Jurkat, Clone E6-1 (cell line): ENCODE measurements at regions not wholly inside any gene's neighbourhood (a gene's known extent, or its start where the extent isn't known, plus 50 kb on each side); places are given as distances from the start of the nearest gene placed in this dataset.

Experiments
- DNase-seq: peaks from one replicate; pipeline ENCODE4 v3.0.0-alpha.2; 2011; ENCODE audit warnings: low read depth, low spot score
- H3K4me3 ChIP-seq: 2 replicates; pipeline ENCODE4 v1.5.1; 2011; ENCODE audit warnings: mild to moderate bottlenecking, low read length, control low read depth, moderate library complexity

DNA sequence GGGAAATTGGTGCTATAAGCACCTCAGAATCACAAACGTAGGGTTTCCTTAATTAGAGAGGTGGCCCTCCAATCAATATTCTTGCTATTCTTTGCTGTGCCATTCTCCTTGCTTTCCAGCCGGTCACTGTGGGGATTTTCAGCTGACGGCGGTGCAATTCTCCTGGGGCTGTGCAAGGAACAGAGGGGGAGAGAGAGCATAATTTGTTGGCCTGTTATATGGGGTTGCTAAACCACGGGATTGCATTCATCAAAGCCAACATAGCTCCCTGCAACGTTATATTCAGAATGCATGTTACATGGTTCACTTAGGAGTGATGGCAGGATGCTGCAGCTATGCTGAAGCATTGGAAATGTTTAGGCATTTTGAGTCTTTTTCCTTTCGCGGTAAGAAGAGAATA is 441.3 kb upstream of the CLINT1 start:
- DNase-seq: no peak
- no peak overlapping the region for H3K4me3 ChIP-seq

DNA sequence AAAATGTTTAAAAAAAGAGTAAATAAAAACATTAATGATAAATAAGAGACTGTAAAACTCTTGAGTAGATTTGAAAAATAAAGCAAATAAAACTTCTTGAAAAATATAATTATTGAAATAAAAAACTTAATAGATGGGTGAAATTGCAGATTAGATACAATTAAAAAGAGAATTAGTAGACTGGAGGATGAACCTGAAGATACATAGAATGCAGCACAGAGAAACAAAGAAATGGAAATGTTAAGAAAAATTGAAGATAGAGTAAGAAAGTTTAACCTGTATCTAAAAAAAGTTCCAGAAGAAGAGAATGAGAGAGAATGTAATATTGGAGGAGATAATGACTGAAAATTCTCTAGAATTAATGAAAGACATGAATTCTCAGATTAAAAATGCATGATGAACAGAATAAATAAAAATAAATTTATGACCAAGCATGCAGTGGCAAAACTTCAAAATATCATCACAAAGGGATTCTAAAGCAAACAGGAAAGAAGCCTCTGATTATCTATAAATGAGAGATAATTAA is 438.1 kb upstream of the CLINT1 start:
- no peak for DNase-seq
- H3K4me3 ChIP-seq: no peak overlapping the region

DNA sequence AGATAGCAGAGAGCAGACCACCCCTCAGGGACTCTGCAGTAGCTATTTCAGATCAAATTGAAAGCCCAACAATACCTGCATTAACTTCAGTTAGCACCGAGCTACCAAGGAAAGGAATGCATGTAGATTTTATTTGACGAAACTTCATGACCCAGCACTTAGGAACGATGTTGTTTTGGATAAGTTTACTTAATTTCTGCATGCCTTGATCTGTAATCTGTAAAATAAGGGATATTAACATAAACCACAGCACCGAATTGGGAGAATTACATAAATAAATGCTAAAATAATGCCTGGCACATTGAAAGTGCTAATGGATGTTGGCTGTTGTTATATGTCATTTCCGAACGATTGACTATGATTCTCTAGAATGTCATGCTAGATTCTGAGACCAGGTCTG is 435.8 kb upstream of the CLINT1 start:
- no peak for DNase-seq
- H3K4me3 ChIP-seq: no peak overlapping the region

DNA sequence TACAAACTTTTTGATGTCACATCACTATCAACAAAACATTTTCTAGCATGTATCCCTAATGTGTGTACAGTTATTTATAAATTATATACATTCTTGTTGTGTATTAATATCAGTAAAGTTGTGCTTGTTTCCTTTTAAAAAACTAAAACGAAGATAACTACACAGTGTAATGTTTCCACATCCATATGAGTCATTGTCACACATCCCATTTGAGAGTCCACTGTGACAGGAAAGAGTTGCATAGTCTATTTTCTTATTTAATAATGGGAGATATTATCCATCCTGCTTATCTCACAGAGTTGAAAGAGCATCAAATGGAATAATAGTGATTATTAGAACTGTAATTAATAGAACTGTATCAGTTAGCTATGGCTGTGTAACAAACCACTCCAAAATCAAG is 434.0 kb upstream of the CLINT1 start:
- no peak for DNase-seq
- no peak overlapping the region for H3K4me3 ChIP-seq

DNA sequence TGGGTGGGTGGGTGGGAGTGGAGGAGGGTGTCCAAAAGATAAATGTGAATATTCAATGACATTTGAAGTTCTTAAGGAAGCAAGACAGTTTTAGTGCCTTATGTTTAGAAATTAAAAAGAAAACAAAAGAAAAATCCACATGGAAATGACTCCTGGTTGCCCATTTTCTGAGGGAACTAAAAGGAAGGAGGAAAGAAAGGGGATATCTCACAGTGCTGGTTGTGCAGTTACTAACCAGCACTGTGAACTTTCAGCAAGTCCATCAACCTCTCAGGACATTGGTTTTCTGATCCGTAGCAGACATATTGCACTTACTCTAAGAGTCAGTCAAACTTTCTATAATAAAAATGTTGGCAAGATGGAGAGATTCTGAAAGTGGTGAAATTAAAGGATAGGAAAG is 431.0 kb upstream of the CLINT1 start:
- H3K4me3 ChIP-seq: no peak overlapping the region
- no peak for DNase-seq

DNA sequence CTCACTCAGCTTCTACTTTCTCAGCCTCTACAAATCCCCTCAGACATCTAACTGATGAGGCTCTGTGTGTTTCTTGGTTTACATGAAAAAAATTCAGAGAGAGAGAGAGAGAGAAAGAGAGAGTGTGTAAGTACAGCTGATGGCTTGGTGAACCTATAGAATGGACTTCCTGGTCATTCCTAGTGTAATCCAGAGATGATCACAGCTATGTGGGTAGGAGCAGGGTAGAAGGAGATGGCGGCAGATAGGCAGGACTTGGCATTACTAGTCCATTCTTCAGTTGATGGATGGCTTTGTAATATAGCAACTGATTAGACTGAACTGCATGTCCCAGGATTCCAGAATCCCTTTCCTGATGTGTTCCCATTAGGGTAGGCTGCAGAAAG is 429.3 kb upstream of the CLINT1 start:
- H3K4me3 ChIP-seq: no peak overlapping the region
- DNase-seq: no peak

DNA sequence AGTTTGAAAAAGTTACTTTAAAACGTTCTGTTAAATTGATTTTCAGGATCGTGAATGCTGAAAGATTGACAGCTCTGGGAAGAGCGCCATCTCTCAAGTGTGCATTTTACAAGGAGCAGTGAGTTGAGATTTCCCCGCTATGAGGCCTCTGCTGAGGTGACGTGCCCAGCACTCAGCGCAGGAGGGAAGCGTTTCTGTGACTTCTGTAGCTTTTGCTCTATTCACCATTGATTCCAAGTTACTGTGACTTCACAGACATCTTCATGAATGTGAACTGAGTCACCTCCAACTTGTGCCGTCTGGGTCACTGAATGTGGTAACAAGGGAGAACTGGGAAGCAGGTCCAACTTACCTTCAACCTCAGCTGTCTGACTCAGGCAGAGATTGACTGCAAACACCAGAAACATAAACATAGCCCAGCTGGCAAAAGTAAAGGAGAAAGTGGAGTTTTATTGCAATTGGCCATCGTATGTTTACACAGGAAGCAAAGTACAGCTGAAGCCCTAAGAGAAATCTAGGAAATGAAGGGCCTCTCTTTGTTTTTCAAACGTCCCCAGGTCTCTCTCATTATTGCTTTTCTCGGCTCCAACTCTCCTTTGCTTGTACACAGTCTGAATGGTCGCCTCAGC is 428.8 kb upstream of the CLINT1 start:
- H3K4me3 ChIP-seq: no peak overlapping the region
- no peak for DNase-seq

DNA sequence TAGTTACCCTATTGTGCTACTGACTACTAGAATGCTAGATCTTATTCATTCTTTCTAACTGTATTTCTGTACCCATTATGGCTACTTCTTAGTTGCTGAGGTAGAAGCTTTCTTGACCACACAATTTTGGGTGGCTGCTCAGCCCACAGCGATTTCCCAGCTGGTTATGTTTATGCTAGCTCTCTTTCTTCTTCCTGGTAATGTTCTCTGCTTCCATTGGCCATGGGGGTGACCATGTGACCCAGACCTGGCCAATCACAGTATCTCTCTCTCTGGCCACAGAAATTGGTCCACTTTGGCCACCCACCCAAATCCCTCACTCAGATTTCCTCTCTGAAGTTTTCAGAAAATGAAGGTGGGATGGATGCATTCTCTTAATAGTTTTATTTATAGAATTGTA is 427.9 kb upstream of the CLINT1 start:
- no peak for DNase-seq
- H3K4me3 ChIP-seq: no peak overlapping the region

DNA sequence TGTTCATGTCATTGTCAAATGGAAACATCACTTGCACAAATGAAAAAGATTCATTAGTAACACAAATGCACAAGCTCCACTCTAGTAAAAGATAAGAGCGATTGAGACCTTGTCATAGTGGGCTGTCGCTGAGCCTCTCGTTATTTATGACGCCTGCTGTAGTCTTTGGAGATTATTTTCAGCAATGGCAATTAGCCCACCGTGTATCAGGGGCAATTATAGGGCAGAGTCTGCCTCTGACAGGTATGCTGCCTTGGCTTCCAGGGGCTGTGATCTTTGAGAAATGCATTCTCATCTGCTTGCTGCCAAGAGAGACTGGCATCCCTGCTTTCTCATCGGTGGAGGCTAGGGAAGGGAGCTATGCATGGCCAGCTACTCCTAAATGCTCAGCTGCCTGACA is 426.8 kb upstream of the CLINT1 start:
- no peak overlapping the region for H3K4me3 ChIP-seq
- DNase-seq: no peak

DNA sequence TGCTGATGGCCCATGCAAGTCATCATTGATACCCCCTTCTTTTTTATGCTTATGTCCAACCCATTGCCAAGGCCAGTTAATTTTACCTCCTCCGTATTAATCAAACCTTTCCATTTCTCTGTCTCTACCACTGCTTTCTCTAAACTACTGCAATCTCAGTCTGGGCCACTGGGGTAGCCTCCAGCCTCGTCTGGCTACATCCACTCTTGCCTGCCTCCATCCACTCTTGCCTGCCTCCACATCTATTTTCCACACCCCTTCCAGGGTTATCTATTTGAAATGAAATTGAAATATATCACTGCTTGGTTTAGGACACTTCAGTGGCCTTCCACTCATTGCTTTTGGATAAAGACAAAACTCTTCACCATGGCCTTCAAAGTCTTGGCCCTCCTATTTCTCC is 425.3 kb upstream of the CLINT1 start:
- H3K4me3 ChIP-seq: no peak overlapping the region

DNA sequence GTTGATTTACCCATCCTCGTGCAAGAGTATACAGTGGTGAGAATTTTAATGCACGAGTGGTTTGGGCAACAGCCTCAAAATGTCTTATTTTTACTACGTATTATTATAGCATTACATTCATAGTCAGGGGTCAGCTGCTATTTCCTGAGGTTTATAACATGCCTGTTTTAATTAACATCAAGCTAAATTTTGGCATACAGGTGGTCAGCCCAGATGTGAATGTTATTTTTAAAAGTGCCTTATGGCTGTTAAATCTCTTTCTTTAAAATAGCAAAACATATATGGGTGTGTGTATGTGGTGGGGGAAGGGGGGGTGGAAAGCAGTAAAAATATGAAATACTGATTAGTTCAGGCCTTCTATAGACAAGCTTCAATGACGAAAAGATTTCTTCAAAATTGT is 424.5 kb upstream of the CLINT1 start:
- no peak overlapping the region for H3K4me3 ChIP-seq
- DNase-seq: no peak

More for the DNA sequence above, 425.3 kb upstream of the CLINT1 start:
- no peak for DNase-seq

DNA sequence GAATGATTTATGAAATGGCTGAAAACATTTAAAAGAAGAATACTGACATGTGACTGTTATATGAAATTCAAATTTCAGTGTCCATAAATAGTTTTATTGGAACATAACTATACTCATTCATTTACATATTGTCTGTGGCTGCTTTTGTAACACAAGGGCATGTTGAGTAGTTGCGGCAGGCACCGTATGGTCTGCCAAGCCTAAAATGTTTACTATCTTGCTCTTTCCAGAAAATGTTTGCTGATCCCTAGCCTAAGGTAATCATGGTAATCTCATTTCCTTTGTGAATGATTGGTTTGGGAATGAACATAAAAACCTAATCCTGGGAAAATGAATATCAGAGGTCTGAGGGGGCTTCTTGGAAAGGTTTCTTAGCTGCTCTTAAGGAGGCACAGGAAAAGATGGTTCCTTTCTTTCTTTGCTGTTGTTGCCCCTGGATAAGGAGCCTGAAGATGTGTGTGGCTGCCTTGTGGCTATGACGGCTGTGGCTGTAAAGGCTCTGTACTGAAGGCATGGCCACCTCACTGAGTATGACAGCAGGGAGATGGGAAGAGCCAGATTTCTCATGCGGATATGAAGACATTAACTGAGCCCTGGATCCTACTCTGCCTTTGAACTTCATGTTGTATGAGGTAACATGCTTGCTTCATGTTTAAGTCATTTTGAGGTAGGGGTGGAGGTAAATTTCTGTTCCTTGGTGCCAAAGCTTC is 419.4 kb upstream of the CLINT1 start:
- H3K4me3 ChIP-seq: no peak overlapping the region

DNA sequence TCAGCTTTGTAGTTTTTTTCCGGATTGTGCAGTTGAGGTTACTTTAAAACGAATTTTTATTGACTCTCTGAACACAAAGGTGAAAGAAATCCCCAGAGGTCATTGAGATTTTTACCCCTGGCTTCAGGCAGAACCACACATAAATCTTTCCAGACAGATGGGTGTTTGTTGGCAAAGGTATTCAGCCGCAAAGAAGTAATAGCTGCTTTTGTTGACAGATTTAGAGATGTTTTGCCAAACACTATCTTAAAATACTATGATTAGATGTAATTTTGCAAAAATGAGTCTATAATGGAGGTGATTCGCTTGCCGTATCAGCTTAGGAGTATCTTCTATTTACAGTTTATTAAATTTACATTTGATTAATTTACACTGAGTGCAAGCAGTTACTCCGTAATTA is 418.3 kb upstream of the CLINT1 start:
- DNase-seq: no peak
- H3K4me3 ChIP-seq: no peak overlapping the region

More for the DNA sequence above, 419.4 kb upstream of the CLINT1 start:
- no peak for DNase-seq

DNA sequence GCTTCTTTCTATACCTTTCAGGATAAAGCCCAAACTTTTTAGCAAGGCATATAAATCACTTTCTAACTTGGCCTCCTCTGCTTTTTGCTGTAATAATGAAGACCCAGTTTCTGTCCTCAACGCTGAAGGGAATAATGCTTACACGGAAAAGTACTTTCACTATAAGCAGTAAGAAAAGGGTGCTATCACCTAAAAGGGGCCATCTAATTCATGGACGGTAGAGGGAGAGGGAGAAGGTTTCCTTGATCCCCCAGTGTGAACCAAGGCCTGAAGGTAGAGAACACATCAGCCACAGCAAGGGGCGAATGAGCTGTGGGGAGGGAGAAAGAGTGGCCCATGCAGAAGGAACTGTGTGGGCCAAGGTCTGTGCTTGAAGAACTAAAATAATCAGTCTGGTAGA is 417.7 kb upstream of the CLINT1 start:
- no peak for DNase-seq
- H3K4me3 ChIP-seq: no peak overlapping the region

DNA sequence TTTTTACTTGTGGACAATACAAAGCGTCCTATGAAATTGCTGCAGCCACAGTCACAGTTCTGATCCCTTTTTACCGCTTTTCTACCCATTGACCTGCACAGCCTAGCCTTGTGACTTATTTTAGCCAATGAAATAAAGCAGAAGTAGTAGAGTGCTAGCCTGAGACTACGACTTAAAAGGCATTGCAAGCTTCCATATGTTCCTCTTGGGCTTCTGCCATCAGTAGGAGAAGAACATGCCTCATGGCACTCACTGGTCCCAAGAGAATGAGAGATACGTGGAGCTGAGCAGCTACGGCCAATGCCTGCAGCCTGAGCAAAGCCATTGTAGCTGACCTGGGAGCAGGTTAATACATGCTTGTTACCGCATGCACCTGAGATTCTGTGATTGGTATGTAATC is 416.6 kb upstream of the CLINT1 start:
- H3K4me3 ChIP-seq: no peak overlapping the region
- no peak for DNase-seq

DNA sequence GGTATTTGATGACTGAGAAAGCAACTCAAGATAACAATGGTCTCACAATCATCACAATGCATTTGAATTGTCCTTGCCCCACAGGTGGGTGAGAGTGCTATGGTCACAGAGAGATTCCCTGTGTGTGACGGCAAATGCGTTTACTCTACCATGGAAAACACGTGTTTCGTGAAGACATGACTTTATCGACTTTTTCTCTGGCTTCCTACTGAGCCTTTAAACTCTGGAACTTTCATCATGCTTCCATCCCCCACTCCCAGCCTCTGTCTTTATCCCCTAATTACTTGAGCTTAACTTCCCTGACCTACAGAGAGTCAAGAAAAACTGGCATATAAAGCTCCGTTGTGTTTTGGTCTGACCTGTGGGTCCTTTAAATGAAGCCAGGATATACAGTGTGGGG is 414.1 kb upstream of the CLINT1 start:
- DNase-seq: no peak
- no peak overlapping the region for H3K4me3 ChIP-seq

DNA sequence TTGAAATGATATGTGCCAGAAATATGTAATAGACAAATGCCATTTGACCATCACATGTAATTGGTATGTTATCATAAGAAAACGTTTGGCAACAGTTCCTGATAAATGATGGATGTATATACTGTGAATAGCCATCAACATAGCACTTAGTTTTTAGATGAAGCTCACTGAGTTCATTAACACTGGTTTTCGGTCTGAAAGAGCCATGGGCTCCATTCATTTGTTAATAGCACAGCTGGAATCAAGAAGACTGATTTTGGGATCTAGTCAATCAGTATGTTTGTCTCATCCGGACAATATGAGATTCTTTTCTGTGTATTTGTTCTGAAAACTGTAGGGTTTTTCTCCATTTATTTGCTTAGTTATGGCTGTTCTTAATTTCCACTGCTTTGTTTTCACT is 413.5 kb upstream of the CLINT1 start:
- no peak for DNase-seq
- no peak overlapping the region for H3K4me3 ChIP-seq

DNA sequence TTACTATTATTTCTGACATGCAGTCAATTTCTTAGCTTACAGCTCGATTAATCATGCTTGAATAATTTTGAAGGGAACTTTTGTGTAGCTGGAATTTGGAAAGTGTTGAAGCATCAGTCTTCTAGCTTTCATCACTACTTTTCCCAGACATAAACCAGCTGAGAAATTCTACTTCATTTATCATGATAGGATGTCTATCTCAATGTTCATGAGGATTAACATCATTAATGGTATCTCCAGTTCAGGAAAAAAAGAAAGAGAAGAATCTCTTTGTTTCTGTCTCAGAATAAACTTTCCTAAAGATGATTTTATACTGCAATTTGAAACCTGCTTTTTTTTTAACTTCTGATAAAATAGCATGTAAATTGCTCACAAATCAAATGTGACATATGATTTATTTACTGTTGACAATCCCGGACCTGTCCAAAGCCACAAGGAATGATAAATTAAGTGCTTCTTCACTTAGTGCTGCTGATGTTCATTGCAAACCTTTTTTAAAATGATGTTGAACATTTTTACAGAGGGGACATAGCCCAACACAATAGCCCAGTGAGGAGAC is 412.1 kb upstream of the CLINT1 start:
- H3K4me3 ChIP-seq: no peak overlapping the region
- no peak for DNase-seq

DNA sequence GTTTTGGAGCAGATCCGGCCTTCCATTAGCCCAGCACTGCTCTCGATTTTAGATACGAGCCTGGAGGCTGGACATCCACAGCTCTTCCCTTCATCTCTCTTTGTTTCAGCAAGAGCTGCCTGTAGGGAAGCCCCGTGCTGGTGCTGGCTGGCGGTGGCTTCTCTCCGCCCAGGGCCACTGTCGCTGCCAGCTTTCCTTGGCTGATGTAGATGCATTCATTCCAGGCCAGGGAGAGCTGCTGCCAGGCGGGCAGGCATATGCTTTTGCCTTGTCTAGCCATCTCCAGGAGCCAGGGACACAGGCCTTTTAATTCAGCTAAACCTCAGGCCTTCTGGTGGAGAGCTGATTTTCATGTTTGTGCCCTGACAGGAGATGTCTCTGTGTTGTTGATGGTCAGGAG is 409.3 kb upstream of the CLINT1 start:
- no peak overlapping the region for H3K4me3 ChIP-seq
- DNase-seq: no peak

DNA sequence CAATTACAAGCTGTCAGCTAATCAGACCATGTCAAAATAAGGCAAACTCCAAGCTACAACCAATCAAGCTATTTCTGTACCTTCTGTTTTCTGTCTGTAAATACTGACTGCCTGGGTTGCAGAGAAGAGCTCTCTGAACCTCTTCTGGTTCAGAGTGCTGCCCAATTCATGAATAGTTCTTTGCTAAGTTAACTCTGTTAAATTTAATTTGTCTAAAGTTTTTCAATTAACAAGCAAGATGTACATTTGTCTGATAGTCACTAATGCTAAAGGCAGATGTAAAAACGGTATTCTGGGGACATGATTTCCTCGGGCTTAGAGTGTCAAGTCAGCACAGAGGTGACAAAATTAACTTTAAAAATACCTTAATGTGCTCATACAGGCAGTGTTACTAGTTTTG is 408.3 kb upstream of the CLINT1 start:
- DNase-seq: no peak
- no peak overlapping the region for H3K4me3 ChIP-seq
